ENCODE measurements at regions not wholly inside any gene's neighbourhood (a gene's known extent, or its start where the extent isn't known, plus 50 kb on each side); places are given as distances from the start of the nearest gene placed in this dataset.

GRCh38 chr9:27967210-27967609, 393.9 kb upstream of the C9orf72 start:
- Histone ChIP-seq H3K4me2 (ENCODE audit: low read length) (no peak overlapping the region), H3K36me3 (ENCODE audit: insufficient read depth, low read length) (no peaks in the 10 kb centered on the region), H2AFZ (ENCODE audit: low read length) (no peak overlapping the region), H3K9me2 (ENCODE audit: low read depth, low read length) (no peaks in the 10 kb centered on the region), H3K27me3 (ENCODE audit: insufficient read depth, low read length) (no peaks in the 10 kb centered on the region), H3K79me2 (ENCODE audit: insufficient read depth, low read length) (no peaks in the 10 kb centered on the region), H4K20me1 (ENCODE audit: insufficient read depth, low read length) (no peaks in the 10 kb centered on the region), H3F3A (ENCODE audit: insufficient read depth, low read length) (no peaks in the 10 kb centered on the region), H3K27ac (ENCODE audit: low read depth, low read length, poor library complexity, severe bottlenecking) (no peak overlapping the region), H3K9me3 (ENCODE audit: low read length) (no peaks in the 10 kb centered on the region), H3K4me3 (ENCODE audit: low read depth, low read length, poor library complexity, severe bottlenecking) (no peak overlapping the region), H3K4me1 (ENCODE audit: insufficient read depth, low read length, severe bottlenecking) (no peaks in the 10 kb centered on the region), H3K9ac (ENCODE audit: low read length) (no peak overlapping the region)
- TF ChIP-seq EZH2 (IDR thresholded peaks at IDR 0.05; ENCODE audit: borderline replicate concordance, low read length) (no peak), CTCF (IDR thresholded peaks at IDR 0.05; ENCODE audit: low read length) (no peak)

GRCh38 chr9:27977931-27978330, 404.6 kb upstream of the C9orf72 start:
- H3K9ac ChIP-seq (ENCODE audit: low read length) = no peak overlapping the region
- H3K36me3 ChIP-seq (ENCODE audit: insufficient read depth, low read length) = no peaks in the 10 kb centered on the region
- TF ChIP-seq CTCF (IDR thresholded peaks at IDR 0.05; ENCODE audit: low read length) (no peak), EZH2 (IDR thresholded peaks at IDR 0.05; ENCODE audit: borderline replicate concordance, low read length) (no peak)
- no peak overlapping the region for H2AFZ ChIP-seq (ENCODE audit: low read length)
- H3K4me3 ChIP-seq (ENCODE audit: low read depth, low read length, poor library complexity, severe bottlenecking) = no peak overlapping the region
- H3F3A ChIP-seq (ENCODE audit: insufficient read depth, low read length) = no peaks in the 10 kb centered on the region
- no peak overlapping the region for H3K4me2 ChIP-seq (ENCODE audit: low read length)
- no peak overlapping the region for H3K27ac ChIP-seq (ENCODE audit: low read depth, low read length, poor library complexity, severe bottlenecking)
- H3K79me2 ChIP-seq (ENCODE audit: insufficient read depth, low read length) = no peaks in the 10 kb centered on the region
- H4K20me1 ChIP-seq (ENCODE audit: insufficient read depth, low read length) = no peaks in the 10 kb centered on the region
- H3K9me2 ChIP-seq (ENCODE audit: low read depth, low read length) = no peaks in the 10 kb centered on the region
- H3K9me3 ChIP-seq (ENCODE audit: low read length) = no peaks in the 10 kb centered on the region
- H3K27me3 ChIP-seq (ENCODE audit: insufficient read depth, low read length) = no peaks in the 10 kb centered on the region
- no peaks in the 10 kb centered on the region for H3K4me1 ChIP-seq (ENCODE audit: insufficient read depth, low read length, severe bottlenecking)

GRCh38 chr9:27985714-27986113, 412.4 kb upstream of the C9orf72 start:
- Histone ChIP-seq H3K9me2 (ENCODE audit: low read depth, low read length) (no peaks in the 10 kb centered on the region), H3K9me3 (ENCODE audit: low read length) (no peaks in the 10 kb centered on the region), H3K27me3 (ENCODE audit: insufficient read depth, low read length) (no peaks in the 10 kb centered on the region), H4K20me1 (ENCODE audit: insufficient read depth, low read length) (no peaks in the 10 kb centered on the region), H3K79me2 (ENCODE audit: insufficient read depth, low read length) (no peaks in the 10 kb centered on the region), H3K4me3 (ENCODE audit: low read depth, low read length, poor library complexity, severe bottlenecking) (no peak overlapping the region), H3K4me2 (ENCODE audit: low read length) (no peak overlapping the region), H3K27ac (ENCODE audit: low read depth, low read length, poor library complexity, severe bottlenecking) (no peak overlapping the region), H3K36me3 (ENCODE audit: insufficient read depth, low read length) (no peaks in the 10 kb centered on the region), H2AFZ (ENCODE audit: low read length) (no peak overlapping the region), H3K4me1 (ENCODE audit: insufficient read depth, low read length, severe bottlenecking) (no peaks in the 10 kb centered on the region), H3K9ac (ENCODE audit: low read length) (no peak overlapping the region), H3F3A (ENCODE audit: insufficient read depth, low read length) (no peaks in the 10 kb centered on the region)
- TF ChIP-seq CTCF (IDR thresholded peaks at IDR 0.05; ENCODE audit: low read length) = no peak
- no peak for TF ChIP-seq EZH2 (IDR thresholded peaks at IDR 0.05; ENCODE audit: borderline replicate concordance, low read length)
